Ovary (tissue), 7 donors: ENCODE measurements at regions not wholly inside any gene's neighbourhood (a gene's known extent, or its start where the extent isn't known, plus 50 kb on each side); places are given as distances from the start of the nearest gene placed in this dataset.

Source experiments
- DNase-seq, 5 donors: peaks; one replicate each; pipeline ENCODE4 v3.0.0-alpha.2; 2019 to 2020
- H3K27ac ChIP-seq, 2 donors: fragments of 200-600 bp; one replicate each; pipeline versions ENCODE4 v1.5.1 to v1.8.0; 2019 to 2022
- H3K27me3 ChIP-seq: fragments of 200-600 bp; one replicate; pipeline ENCODE4 v1.8.0; 2022
- H3K36me3 ChIP-seq: fragments of 200-600 bp; sonication (generic); one replicate; pipeline ENCODE4 v1.5.1; 2019
- H3K4me1 ChIP-seq: one replicate; pipeline ENCODE4 v1.8.1; 2013; ENCODE audit warnings: mild to moderate bottlenecking, moderate library complexity; ENCODE audit not compliant: insufficient read depth
- H3K4me3 ChIP-seq: fragments of 200-600 bp; sonication (generic); one replicate; pipeline ENCODE4 v1.5.1; 2017
- H3K9me3 ChIP-seq, 2 donors: fragments of 200-600 bp in 1 of 2; sonication (generic) in 1 of 2; one replicate each; pipeline versions ENCODE4 v1.5.1 to v1.8.1; 2013 to 2019; ENCODE audit warnings: mild to moderate bottlenecking in 1 of 2, moderate library complexity in 1 of 2
- EP300 ChIP-seq: sonication (generic); formaldehyde crosslinking; IDR thresholded peaks from one replicate; pipeline ENCODE4 v1.6.1; 2017; ENCODE audit warnings: antibody characterized with exemption
- POLR2A ChIP-seq: fragments of 450-650 bp; IDR thresholded peaks from one replicate; pipeline ENCODE4 v1.6.1; 2017; ENCODE audit warnings: antibody characterized with exemption, mild to moderate bottlenecking, moderate library complexity
- WGBS, 3 donors: extraction: QIAGEN DNeasy Blood & Tissue Kit in 1 of 3; methylation state at CpG; one replicate each; pipeline versions ENCODE4 v1.1.5 to v1.1.7; 2013 to 2017; 5-methylcytosine and 5-hydroxymethylcytosine counted together
- intact Hi-C, 4 donors: fragments of 100-400 bp; cut with DNase I; formaldehyde crosslinking; loops; one replicate each; pipeline versions ENCODE4 v1.11.0 to v1.15.1; 2022 to 2023
- TF ChIP-seq, protein P1 (sequence below), 3 donors: fragments of 450-650 bp in 2 of 3; fragments of 200-600 bp in 1 of 3; IDR thresholded peaks; one replicate each; pipeline versions ENCODE4 v1.5.1 to v1.8.0; 2016 to 2022; ENCODE audit warnings: antibody characterized with exemption in 3 of 3, mild to moderate bottlenecking in 1 of 3
- donor health status: DM: no; HTN: no; CAD: no; lungs with moderate emphysema.
- donor health status: DM: no; HTN: no; CAD: no.
- donor health status: Bipolar disorder and iron deficiency.
- donor health status: DM: no; HTN: no; CAD: no.
- donor health status: DM: yes; HTN: yes; CAD: no.

DNA sequence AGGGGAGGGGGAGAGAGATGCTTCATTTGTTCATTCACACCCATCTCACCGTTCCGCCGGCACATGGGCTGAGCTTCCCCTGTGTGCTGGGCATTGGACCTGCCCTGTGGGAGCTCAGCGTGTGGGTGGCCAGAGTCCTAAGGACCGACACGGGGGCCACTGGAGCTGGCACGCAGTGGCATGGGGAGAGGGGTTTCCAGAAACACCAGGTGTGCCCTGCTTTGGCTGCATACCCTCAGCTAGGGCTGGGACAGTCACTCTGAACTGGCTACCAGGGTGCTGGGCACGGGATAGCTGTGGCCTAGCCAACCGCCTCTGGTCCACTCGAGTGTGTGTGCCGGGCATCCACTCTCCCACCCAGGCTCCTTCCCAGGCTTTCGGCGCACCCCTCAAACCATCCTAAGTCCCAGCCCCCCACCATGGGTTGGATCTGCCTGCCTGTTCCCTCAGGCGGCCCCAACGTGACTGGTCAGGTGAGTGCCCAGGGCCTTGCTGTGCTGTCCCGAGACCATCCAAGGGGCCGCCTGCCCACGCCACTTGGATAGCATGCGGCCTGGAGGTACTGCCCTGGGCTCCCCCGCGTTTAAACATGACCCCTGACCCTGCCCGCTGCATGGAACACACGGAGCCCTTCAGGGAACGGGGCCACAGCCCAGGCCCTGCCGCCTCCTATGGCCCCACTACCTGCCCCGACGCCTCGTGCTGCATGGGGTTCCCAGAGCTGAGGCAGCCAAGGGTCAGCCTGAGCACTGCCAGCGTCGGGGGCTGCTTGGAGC, 51.6 kb upstream of the LINC01488 start:
- DNase-seq: no peak

DNA sequence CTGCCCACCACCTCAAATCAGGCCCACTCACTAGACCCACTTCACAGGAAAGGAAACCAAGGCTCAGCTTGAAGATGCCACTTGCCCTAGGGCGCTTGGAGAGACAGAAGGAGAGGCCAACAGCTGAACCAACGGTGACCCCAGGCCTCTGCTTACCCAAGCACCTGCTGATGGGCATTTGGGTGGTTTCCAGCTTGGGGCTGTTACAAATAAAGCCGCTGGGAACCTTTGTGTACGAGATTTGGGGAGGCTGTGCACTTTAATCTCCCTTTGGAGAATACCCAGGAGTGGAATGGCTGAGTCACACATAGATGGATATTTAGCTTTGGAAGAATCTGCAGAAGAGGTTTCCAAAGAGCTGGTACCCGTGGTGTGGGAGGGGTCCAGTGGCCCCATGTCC, 50.9 kb upstream of the LINC01488 start:
- 69 to 77% (median 71%) methylated on average over 5 of the region's 5 CpGs for WGBS, 3 donors
- DNase-seq: no peak

More for the DNA sequence above, 51.6 kb upstream of the LINC01488 start:
- Histone ChIP-seq H3K9me3 (no peaks in the 10 kb centered on the region), H3K27me3 (no peaks in the 10 kb centered on the region), H3K36me3 (no peaks in the 10 kb centered on the region), H3K4me1 (no peaks in the 10 kb centered on the region), H3K4me3 (no peak overlapping the region), H3K27ac (no peak overlapping the region)
- TF ChIP-seq, protein P1, sequence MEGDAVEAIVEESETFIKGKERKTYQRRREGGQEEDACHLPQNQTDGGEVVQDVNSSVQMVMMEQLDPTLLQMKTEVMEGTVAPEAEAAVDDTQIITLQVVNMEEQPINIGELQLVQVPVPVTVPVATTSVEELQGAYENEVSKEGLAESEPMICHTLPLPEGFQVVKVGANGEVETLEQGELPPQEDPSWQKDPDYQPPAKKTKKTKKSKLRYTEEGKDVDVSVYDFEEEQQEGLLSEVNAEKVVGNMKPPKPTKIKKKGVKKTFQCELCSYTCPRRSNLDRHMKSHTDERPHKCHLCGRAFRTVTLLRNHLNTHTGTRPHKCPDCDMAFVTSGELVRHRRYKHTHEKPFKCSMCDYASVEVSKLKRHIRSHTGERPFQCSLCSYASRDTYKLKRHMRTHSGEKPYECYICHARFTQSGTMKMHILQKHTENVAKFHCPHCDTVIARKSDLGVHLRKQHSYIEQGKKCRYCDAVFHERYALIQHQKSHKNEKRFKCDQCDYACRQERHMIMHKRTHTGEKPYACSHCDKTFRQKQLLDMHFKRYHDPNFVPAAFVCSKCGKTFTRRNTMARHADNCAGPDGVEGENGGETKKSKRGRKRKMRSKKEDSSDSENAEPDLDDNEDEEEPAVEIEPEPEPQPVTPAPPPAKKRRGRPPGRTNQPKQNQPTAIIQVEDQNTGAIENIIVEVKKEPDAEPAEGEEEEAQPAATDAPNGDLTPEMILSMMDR (IDR thresholded peaks at IDR 0.05): no peak
- TF ChIP-seq POLR2A (no peak), EP300 (no peak)
- intact Hi-C loops: no loop called here
- WGBS, 3 donors: 86 to 89% (median 88%) methylated on average over 30 of the region's 30 CpGs

DNA sequence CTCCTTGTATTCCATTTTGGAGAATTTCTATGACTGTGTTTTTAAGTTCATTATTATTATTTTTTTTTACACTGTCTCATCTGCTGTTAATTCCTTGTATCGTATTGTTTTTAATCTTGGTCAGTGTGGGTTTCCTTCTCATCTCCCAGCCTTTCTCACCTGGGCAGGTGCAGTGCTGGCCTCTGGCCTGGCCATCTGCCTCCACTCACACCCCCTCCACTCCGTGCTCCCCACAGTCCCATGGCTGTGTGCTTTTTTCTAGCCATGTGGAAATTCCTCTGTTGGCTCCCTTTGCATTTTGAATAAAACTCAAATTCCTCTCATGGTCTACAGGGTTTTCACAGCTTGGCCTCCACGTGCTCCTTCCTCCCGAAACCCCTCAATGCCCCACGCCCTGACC, 50.3 kb upstream of the LINC01488 start:
- intact Hi-C loops: no loop called here
- H3K4me3 ChIP-seq: no peak overlapping the region
- WGBS, 3 donors: 50 to 59% (median 58%) methylated on average over 5 of the region's 5 CpGs
- DNase-seq: no peak
- H3K36me3 ChIP-seq: no peaks in the 10 kb centered on the region
- no peaks in the 10 kb centered on the region for H3K9me3 ChIP-seq
- H3K4me1 ChIP-seq: no peaks in the 10 kb centered on the region
- H3K27me3 ChIP-seq: no peaks in the 10 kb centered on the region
- H3K27ac ChIP-seq: no peak overlapping the region
- TF ChIP-seq EP300: no peak
- TF ChIP-seq POLR2A: no peak
- TF ChIP-seq, protein P1 (IDR thresholded peaks at IDR 0.05): no peak

More for the DNA sequence above, 50.9 kb upstream of the LINC01488 start:
- H3K4me3 ChIP-seq: no peak overlapping the region
- no peak overlapping the region for H3K27ac ChIP-seq
- H3K4me1 ChIP-seq: no peaks in the 10 kb centered on the region
- TF ChIP-seq, protein P1 (IDR thresholded peaks at IDR 0.05): no peak
- TF ChIP-seq EP300 (no peak), POLR2A (no peak)
- intact Hi-C loops: no loop called here
- H3K9me3 ChIP-seq: no peaks in the 10 kb centered on the region
- H3K36me3 ChIP-seq: no peaks in the 10 kb centered on the region
- no peaks in the 10 kb centered on the region for H3K27me3 ChIP-seq
